Psoas muscle (tissue), 7 donors: ENCODE measurements at regions not wholly inside any gene's neighbourhood (a gene's known extent, or its start where the extent isn't known, plus 50 kb on each side); places are given as distances from the start of the nearest gene placed in this dataset.
A peak's percentile ranks its signal among the peaks of the same experiment; 100 is the strongest.

Experiments used
- ATAC-seq, 4 donors: fragments of 200-7000 bp; cut with Tn5 transposase; one replicate each; pipeline ENCODE4 v1.9.1; 2020; ENCODE audit warnings: moderate library complexity in 3 of 4, mild to moderate bottlenecking in 2 of 4
- DNase-seq, 2 donors: peaks; one replicate each; pipeline ENCODE4 v3.0.0-alpha.2; 2020
- H3K27ac ChIP-seq: fragments of 200-600 bp; one replicate; pipeline ENCODE4 v1.8.0; 2022
- H3K27me3 ChIP-seq, 3 donors: fragments of 200-600 bp in 1 of 3; one replicate each; pipeline versions ENCODE4 v1.6.1 to v1.8.0; 2013 to 2022; ENCODE audit warnings: low read length in 2 of 3, mild to moderate bottlenecking in 2 of 3, moderate library complexity in 1 of 3; ENCODE audit not compliant: insufficient read depth in 3 of 3
- H3K36me3 ChIP-seq, 2 donors: fragments of 200-600 bp in 1 of 2; one replicate each; pipeline versions ENCODE4 v1.6.1 to v1.8.0; 2013 to 2022; ENCODE audit warnings: low read depth in 1 of 2, mild to moderate bottlenecking in 1 of 2, moderate library complexity in 1 of 2; ENCODE audit not compliant: insufficient read depth in 1 of 2
- H3K4me1 ChIP-seq: fragments of 200-600 bp; one replicate; pipeline ENCODE4 v1.8.0; 2022
- H3K4me3 ChIP-seq: fragments of 200-600 bp; one replicate; pipeline ENCODE4 v1.8.0; 2022; ENCODE audit warnings: mild to moderate bottlenecking
- H3K9me3 ChIP-seq: fragments of 200-600 bp; one replicate; pipeline ENCODE4 v1.8.0; 2022
- WGBS, 3 donors: extraction: QIAGEN DNeasy Blood & Tissue Kit; methylation state at CpG; one replicate each; pipeline versions ENCODE4 v1.1.6 to v1.1.7; 2013; 5-methylcytosine and 5-hydroxymethylcytosine counted together
- intact Hi-C, 2 donors: fragments of 100-400 bp; cut with DNase I; formaldehyde crosslinking; loops; one replicate each; pipeline versions ENCODE4 v1.11.0 to v1.14.2; 2022
- TF ChIP-seq, protein P1 (sequence below): fragments of 200-600 bp; IDR thresholded peaks from one replicate; pipeline ENCODE4 v1.8.0; 2022; ENCODE audit warnings: antibody characterized with exemption
- donor health status: healthy with polysubstance abuse.
- donor health status: DM: no; HTN: no; CAD: no; lungs with moderate emphysema.
- donor health status: Bipolar disorder and iron deficiency.
- donor health status: healthy.
- donor health status: DM: yes; HTN: yes; CAD: no.
- donor health status: DM: no; HTN: no; CAD: no.
- donor health status: DM: yes; HTN: yes; CAD: no.

DNA sequence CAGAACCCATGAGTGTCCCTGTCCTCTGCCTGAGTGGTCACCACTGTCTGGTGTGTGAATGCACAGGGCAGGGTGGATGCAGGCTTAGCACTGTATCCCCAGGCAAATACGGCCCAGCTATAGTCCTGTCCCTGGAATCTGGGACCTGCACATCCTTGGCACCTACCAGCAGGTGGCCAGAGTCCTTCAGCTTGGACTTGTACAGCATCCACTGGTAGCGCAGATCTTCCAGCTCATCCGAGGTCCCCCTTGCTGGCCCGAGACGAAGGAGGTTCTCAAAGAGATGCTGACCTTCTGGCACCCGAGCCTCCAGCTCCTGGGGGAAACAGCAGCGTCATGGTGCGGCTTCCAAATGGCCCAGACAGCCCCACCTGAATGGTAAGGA is 83.4 kb downstream of the SYNE3 start:
- whole genome bisulfite sequencing, 3 donors = 84 to 89% (median 85%) methylated on average over 8 of the region's 8 CpGs
- H3K4me3 ChIP-seq = no peak overlapping the region
- TF ChIP-seq, protein P1, sequence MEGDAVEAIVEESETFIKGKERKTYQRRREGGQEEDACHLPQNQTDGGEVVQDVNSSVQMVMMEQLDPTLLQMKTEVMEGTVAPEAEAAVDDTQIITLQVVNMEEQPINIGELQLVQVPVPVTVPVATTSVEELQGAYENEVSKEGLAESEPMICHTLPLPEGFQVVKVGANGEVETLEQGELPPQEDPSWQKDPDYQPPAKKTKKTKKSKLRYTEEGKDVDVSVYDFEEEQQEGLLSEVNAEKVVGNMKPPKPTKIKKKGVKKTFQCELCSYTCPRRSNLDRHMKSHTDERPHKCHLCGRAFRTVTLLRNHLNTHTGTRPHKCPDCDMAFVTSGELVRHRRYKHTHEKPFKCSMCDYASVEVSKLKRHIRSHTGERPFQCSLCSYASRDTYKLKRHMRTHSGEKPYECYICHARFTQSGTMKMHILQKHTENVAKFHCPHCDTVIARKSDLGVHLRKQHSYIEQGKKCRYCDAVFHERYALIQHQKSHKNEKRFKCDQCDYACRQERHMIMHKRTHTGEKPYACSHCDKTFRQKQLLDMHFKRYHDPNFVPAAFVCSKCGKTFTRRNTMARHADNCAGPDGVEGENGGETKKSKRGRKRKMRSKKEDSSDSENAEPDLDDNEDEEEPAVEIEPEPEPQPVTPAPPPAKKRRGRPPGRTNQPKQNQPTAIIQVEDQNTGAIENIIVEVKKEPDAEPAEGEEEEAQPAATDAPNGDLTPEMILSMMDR = no peak
- H3K27me3 ChIP-seq = no peaks in the 10 kb centered on the region
- H3K9me3 ChIP-seq = no peaks in the 10 kb centered on the region
- peaks cover 3% of the 10 kb centered on the region for H3K4me1 ChIP-seq
- ATAC-seq (no peak), DNase-seq (no peak)
- no peak overlapping the region for H3K27ac ChIP-seq
- H3K36me3 ChIP-seq = peaks cover 0 to 34% of the 10 kb centered on the region in 2 donors
- intact Hi-C loops = loop anchor here (5.0 to 10.0 kb wide), 4 partner anchors 249 to 748 kb away; no protein-coding TSS in a partner anchor

DNA sequence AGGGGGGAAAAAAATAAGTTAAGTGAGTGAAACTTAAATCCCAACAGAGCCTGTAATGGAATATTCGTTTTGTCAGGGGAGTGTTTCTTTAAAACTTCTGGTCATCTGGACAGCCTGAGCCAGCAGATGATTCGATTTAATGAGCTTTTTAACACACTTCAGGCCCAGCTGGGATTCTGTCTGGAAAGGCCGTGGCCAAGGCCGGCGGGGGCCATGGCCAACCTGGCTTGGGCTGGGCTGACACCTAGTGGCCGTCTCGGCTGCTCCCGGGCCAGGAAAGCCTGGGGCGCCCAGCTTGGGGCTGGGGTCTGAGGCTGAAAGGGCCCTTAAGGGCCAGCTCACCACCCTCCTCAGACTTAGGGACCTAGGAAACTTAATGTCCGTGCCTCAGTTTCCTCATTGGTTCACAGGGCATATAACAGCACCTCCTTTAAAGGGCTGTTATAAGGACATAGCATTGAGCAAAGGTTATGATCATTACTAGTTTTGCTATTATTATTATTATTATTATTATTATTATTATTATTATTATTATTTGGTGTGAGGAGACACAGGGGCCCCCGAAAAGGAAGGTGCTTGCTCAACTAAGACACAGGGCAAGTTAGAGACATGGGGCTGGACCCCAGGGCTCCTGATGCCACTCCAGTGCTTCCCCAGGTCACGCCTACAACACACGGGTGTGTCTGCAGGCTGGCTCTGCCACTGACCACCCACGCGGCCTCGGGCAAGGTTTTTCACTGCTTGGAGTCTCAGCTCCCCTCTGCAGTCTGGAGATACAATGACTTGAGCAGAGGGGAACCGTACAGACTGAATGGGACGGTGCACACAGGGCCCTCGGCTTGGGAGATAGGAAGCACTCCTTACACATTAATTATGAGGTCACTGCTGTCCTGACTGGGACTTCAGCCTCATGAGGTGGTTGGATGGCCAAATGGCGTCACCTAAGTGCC is 84.0 kb downstream of the SYNE3 start:
- Histone ChIP-seq H3K9me3 (no peaks in the 10 kb centered on the region), H3K27ac (no peak overlapping the region), H3K4me1 (peaks cover 3% of the 10 kb centered on the region), H3K4me3 (no peak overlapping the region), H3K27me3 (no peaks in the 10 kb centered on the region), H3K36me3 (peaks cover 0 to 34% of the 10 kb centered on the region in 2 donors)
- TF ChIP-seq, protein P1 = peak; percentile 76
- ATAC-seq (peak; percentile 72 to 90 (median 82)), DNase-seq (peak in 1 of 2 donors; percentile 73)
- intact Hi-C loops = loop anchor here (5.0 to 10.0 kb wide), 4 partner anchors 250 to 748 kb away; no protein-coding TSS in a partner anchor
- WGBS, 3 donors = 37 to 47% (median 45%) methylated on average over 20 of the region's 20 CpGs

DNA sequence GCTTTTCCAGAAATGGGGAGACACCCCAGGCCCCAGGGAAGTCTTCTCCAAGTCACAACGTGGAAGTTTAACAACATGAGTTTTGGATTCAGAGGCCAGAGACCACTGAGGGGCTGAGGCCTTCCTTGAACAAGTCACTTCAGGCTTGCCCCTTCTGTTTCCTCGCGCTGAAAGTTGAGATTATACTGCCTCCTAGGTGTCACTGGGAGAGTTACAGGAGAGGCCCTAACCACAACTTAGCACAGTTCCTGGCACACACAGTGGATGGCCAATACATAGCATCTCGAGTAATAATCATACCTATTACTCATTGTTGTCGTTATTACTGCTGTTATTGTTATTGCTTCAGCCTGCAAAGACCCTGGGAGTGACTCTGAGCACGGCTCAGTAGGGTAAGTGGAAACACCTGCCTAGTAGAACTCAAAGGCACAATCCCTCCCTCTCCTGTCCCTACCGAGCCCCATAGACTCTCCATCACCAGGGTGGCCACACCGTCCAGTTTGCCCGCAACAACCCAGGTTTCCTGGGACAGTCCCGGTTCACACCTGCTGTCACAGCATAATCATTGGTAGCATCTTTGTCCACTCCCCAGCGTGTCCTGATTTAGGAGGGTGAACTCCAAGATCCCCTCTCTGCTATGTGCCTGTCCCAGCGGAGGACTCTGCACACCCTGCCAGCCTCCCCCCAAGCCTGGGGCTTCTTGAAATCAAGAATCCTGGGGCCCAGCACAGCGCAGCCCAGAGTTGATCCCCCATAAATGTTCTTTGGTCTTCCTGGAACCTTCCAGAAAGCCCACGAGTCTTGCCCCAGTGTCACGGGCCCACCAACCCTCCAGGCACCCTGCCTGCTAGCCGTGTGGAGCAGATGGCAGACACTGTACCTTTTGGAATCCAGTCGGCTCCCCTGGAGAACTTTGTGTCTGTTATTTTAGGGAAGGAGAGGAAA is 85.0 kb downstream of the SYNE3 start:
- peak in 3 of 4 donors; percentile 41 to 67 (median 49) for ATAC-seq
- 72 to 78% (median 72%) methylated on average over 17 of the region's 17 CpGs for WGBS, 3 donors
- Histone ChIP-seq H3K36me3 (peaks cover 0 to 27% of the 10 kb centered on the region in 2 donors), H3K27ac (no peak overlapping the region), H3K27me3 (no peaks in the 10 kb centered on the region), H3K4me3 (no peak overlapping the region), H3K9me3 (no peaks in the 10 kb centered on the region), H3K4me1 (peaks cover 3% of the 10 kb centered on the region)
- TF ChIP-seq, protein P1 = peak; percentile 34
- intact Hi-C loops = loop anchor here (5.0 to 10.0 kb wide), 4 partner anchors 251 to 747 kb away; no protein-coding TSS in a partner anchor
- DNase-seq = no peak

DNA sequence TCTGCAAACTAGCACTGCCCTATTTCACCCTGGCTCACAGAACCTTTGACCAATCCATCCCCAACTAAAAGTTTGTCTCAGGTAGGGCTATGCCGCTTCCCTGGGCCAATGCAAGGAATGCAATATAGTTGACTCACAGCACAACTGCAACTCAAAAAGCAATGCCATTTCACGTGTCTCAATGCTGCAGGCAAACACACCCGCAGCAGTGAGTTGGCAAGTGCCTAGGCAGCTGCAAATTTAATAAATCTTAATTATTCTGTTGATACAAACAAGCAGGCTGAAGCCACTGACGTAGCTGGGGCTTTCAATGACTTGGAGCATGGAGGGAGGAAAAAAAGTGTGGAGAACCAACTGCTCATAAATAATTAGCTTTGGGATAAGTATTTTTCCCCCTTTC is 87.9 kb downstream of the SYNE3 start:
- Histone ChIP-seq H3K27ac (no peak overlapping the region), H3K27me3 (no peaks in the 10 kb centered on the region), H3K36me3 (peaks cover 0 to 11% of the 10 kb centered on the region in 2 donors), H3K9me3 (no peaks in the 10 kb centered on the region), H3K4me1 (peaks cover 3% of the 10 kb centered on the region), H3K4me3 (no peak overlapping the region)
- intact Hi-C loops = no loop called here
- DNase-seq (no peak), ATAC-seq (no peak)
- TF ChIP-seq, protein P1 = no peak
- 71 to 76% (median 75%) methylated on average over 4 of the region's 4 CpGs for WGBS, 3 donors
